Stimulated activated CD4-positive, alpha-beta T cell treated with anti-CD3 and anti-CD28 coated beads, TNF-alpha, amount 100 ng/mL, for 24 hours (primary cell): ENCODE measurements at regions not wholly inside any gene's neighbourhood (a gene's known extent, or its start where the extent isn't known, plus 50 kb on each side); places are given as distances from the start of the nearest gene placed in this dataset.
A peak's percentile ranks its signal among the peaks of the same experiment; 100 is the strongest.

ENCODE experiments used
- DNase-seq, 3 experiments: peaks; one replicate each; pipeline ENCODE4 v3.0.0-alpha.2; 2020; ENCODE audit warnings: low read depth in 3 of 3

GRCh38 chr21:43274022-43274945 lies 105.5 kb downstream of the CRYAA start:
- DNase-seq = no peak

GRCh38 chr21:43273708-43274021 lies 104.9 kb downstream of the CRYAA start:
- no peak for DNase-seq

- no peak for DNase-seq
These were observed 104.4 kb downstream of the CRYAA start for GRCh38 chr21:43273016-43273707.

GRCh38 chr21:43272591-43272990 lies 103.8 kb downstream of the CRYAA start:
- no peak for DNase-seq

GRCh38 chr21:43271452-43272020 lies 102.7 kb downstream of the CRYAA start:
- no peak for DNase-seq

- DNase-seq = no peak
These were observed 102.0 kb downstream of the CRYAA start for GRCh38 chr21:43270800-43271301.

- no peak for DNase-seq
These were observed 101.3 kb downstream of the CRYAA start for GRCh38 chr21:43269957-43270705.

- peak; percentile 4 to 34 (median 11) for DNase-seq
These were observed 100.6 kb downstream of the CRYAA start for GRCh38 chr21:43269440-43269839.

- DNase-seq = no peak
These were observed 100.0 kb downstream of the CRYAA start for GRCh38 chr21:43268804-43269186.

GRCh38 chr21:43268086-43268803 lies 99.4 kb downstream of the CRYAA start:
- DNase-seq = no peak

GRCh38 chr21:43267391-43268085 lies 98.7 kb downstream of the CRYAA start:
- DNase-seq = no peak

- DNase-seq = no peak
These were observed 97.7 kb downstream of the CRYAA start for GRCh38 chr21:43266534-43266933.

GRCh38 chr21:43262427-43262826 lies 93.6 kb downstream of the CRYAA start:
- no peak for DNase-seq
